Hematopoietic multipotent progenitor cell treated with erythropoietin and hydrocortisone succinate and interleukin-3 and kit ligand, for 17 days (in vitro differentiated cells): ENCODE measurements at regions not wholly inside any gene's neighbourhood (a gene's known extent, or its start where the extent isn't known, plus 50 kb on each side); places are given as distances from the start of the nearest gene placed in this dataset.
"Not testable (repeated sequence)": the region's sequence is repeated elsewhere in the genome, so short reads cannot be mapped to it uniquely, and the experiment has no call there.

ENCODE experiments used
- DNase-seq: peaks from one replicate; pipeline ENCODE4 v3.0.0-alpha.2; 2015; ENCODE audit warnings: low spot score

DNA sequence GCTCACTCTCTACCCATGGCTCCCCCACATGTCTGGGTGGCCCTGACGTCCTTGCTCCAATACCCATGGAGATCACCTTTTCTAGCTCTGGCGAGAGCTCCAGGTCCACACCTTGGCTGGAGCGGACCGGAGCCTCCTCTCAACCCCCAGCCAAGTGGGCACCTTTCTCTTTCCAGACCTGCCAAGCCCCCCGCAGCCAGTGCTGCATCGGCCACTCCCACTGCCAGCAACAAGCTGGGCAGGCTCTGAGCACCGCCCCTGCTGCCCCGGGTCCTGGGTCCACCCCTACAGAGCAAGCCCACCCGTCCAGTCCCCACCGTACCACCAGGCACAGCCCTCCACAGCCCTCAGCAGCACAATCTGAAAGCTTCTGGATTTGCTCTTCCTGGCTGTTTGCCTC is 98.2 kb upstream of the C14orf180 start:
- no peak for DNase-seq

DNA sequence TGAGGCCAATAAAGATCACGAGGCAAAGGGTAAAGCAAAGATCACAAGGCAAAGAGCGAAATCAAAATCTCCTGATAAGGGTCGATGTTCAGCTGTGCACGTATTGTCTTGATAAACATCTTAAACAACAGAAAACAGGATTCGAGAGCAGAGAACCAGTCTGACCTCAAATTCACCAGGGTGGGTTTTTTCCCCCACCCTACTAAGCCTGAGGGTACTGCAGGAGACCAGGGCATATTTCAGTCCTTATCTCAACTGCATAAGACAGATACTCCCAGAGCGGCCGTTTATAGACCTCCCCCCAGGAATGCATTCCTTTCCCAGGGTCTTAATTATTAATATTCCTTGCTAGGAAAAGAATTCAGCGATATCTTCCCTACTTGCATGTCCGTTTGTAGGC is 97.5 kb upstream of the C14orf180 start:
- not testable (repeated sequence) for DNase-seq

GRCh38 chr14:104486222-104486923 is 93.2 kb upstream of the C14orf180 start:
- DNase-seq = no peak

DNA sequence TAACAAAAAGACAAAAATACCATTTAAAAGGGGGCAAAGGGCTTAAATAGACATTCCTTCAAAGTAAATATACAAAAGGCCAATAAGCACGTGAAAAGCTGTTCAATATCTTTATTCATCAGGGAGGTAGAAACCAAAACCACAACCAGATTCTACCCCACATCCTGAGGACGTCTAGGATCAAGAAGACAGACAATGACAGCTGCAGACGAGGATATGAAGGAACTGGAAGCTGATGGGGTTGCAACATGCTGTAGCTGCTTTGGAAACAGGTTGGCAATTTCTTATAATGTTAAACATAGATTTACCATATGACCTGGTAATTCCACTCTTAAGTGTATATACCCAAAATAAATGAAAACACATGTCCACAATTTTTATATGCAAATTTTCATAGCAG is 85.1 kb upstream of the C14orf180 start:
- DNase-seq = no peak

GRCh38 chr14:104496095-104496494 is 83.5 kb upstream of the C14orf180 start:
- no peak for DNase-seq

DNA sequence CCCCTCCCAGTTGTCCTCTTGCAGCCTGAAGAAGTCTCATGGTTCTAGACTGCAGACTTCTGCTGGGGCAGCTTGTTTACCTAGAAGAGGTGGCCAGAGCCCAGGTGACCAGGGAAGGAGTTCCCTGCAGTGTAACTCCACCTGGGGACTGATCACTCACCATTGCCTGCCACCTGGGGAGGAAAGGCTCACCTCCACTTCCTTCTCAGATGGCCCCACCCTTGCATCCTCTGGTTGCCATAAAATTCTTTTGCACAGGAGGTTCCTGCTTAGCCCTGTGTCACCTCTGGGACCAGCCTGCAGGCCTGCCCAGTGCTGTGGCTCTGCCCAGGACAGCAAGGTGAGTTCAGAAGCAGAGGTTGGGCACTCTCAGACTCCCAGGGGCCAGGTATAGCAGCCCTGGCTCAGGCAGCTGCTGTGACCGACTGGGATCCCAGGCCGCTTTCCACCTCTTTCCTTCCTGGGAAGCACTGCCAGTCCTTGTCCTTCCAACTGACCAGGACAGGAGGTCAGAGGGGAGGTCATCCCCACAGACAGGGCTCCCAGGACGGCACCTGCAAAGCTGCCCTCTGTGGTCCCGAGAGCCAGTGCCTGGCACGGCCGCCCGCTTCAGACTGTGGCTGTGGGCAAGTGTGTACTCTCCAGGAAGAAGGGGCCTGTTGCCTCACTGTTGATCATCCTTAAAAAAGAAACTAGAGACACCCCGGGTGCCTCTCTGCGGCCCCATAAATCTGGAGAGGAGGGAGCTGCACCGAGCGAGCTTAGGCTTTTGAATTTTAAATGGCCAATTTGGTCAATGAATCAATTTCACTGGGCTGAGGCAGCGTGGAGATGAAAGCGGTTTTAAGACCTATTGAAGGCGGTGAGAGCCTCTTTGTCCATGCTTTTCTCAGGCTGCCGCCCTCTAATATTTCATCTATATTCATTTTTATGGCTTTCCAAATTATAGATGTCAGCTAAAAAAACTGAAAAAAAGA is 79.5 kb upstream of the C14orf180 start:
- DNase-seq = no peak

GRCh38 chr14:104502060-104502459 is 77.5 kb upstream of the C14orf180 start:
- no peak for DNase-seq

DNA sequence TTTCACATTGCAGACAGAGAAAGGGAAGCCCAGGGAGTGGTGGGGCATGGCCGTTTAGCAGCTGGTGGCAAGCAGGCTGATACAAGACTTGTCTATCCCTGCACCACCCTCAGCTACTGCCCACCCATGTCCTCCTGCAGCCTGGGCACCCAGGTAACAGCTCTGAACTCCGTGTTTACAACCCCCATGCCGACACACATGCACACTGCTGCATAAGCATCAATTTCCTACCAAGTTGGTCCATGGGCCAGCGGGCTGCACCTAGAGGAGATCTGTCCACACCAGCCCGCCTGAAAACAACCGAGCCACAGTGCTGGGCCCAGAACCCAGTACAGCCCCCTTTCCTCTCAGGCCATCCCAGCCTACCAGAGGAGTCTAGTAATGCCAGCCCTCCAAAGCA is 75.9 kb upstream of the C14orf180 start:
- no peak for DNase-seq

- no peak for DNase-seq
Observed at GRCh38 chr14:104504172-104504735, 75.3 kb upstream of the C14orf180 start.

DNA sequence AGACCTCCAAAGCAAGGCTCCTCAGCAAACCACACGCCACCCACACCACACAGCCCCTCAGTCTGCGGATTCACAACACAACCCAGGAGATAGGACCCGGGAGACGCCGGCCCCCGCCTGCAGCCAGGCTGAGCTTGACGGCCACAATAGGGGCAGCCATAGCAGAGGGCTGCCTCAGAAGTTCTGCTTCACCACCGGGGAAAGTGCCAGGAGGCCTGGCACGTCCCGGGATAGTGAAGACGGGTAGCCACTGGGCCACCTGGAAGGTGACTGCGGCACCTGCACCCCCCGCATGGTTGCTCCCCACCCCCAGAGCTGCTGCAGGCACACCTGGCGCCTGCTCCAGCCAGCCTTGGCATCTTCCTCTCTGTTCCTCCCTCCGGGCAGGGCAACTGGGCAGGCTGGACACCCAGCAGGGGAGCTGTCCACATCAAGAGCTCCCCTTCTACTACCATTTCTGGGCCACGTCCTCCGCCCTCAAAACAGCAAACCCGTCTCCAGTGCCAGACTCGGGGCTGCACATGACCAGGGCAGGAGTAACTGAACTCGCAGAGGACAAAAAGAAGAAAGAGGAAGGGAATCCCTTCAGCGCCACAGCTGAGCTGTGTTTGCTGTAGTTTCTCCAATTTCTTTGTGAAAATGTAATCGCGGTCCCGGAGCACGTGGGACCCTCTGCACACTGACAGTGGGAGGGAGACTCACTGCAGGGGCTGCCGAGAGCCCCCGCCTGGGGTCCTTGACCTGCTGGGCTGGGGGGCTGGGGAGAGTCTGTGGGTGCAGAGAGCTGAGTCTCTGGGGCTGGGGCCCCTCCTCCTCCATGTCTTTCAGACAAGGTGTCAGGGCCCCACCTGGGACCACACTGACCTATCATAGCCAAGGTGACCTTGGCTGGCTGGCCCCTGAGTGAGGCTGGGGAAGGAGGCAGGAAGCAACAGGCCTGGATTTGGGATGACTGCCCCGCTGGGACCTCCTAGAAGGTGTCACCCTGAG is 74.2 kb upstream of the C14orf180 start:
- no peak for DNase-seq

GRCh38 chr14:104506461-104507253 is 72.9 kb upstream of the C14orf180 start:
- DNase-seq = no peak

DNA sequence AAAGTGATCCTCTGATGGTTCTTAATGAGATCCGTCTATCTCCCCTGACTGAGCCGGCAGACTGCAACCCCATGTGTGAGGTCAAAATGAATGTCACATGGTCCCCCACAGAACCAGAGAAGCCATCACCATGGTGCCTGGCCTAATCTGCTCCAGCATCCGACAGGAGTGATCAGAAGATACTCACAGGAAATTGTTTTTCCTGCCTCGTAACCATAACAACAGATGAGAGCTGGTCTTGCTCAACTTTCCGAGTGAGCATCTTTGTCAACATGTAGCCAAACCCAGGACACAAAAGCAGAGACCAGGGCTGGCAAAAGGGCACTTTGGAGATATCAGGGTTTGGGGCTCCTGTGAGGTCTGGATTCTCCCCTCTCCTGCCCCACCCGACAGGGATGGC is 72.1 kb upstream of the C14orf180 start:
- DNase-seq = no peak

DNA sequence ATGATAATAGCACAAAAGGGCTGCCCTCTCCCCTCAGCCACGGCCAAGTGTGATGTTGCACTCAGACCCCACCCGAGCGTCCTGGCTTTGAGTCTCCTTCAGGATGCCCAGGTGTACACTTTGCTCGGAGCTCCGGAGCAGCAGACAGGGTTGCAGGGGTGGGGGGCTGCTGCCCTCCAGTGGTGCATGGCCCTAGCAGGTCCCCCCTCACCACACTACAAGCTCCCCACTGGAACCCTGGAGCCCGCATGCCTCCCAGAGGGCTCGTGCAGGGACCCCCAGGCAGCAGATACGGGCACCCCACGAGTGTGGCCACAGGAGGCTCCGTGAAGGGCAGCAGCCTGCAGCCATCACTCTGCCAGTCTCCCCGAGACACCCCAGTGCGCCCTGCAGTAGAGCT is 69.9 kb upstream of the C14orf180 start:
- no peak for DNase-seq

DNA sequence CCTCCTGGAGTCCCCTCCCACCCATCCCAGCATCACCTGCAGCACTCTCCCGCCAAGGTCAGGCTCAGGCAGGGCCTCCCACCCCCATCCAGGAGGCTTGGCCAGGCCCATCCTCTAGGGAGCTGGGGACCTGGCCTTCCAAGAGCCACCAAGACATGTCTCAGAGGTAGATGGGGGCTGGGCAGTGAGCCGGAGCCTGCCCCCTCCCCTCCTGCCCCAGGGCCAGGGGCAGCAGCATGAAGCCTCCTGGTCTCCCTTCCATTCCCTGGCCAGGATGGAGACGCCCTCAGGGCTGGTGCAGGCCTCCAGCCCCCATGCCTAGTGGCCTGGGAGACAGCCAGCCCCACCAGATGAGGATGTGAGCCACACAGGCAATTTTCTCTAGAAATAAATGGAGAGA is 69.3 kb upstream of the C14orf180 start:
- no peak for DNase-seq

GRCh38 chr14:104510794-104511611 is 68.6 kb upstream of the C14orf180 start:
- no peak for DNase-seq

DNA sequence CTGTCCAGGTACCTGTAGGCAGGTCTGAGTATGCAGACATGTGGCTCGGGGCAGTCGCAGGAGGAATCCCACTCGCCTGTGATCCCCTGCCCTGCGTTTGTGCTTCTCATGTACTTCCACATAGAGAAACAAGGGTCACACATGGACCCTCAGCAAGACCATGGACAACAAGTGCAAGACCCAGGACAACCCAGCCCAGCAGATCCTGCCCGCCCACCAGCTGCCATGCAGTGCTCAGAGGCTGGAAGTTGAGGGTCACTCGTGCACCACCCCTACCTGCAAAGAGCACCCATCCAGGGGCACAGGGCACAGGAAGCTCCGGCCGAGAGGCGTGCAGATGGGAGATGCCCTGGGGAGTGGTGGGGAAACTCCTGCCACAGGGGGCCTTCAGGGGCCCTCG is 67.5 kb upstream of the C14orf180 start:
- no peak for DNase-seq

DNA sequence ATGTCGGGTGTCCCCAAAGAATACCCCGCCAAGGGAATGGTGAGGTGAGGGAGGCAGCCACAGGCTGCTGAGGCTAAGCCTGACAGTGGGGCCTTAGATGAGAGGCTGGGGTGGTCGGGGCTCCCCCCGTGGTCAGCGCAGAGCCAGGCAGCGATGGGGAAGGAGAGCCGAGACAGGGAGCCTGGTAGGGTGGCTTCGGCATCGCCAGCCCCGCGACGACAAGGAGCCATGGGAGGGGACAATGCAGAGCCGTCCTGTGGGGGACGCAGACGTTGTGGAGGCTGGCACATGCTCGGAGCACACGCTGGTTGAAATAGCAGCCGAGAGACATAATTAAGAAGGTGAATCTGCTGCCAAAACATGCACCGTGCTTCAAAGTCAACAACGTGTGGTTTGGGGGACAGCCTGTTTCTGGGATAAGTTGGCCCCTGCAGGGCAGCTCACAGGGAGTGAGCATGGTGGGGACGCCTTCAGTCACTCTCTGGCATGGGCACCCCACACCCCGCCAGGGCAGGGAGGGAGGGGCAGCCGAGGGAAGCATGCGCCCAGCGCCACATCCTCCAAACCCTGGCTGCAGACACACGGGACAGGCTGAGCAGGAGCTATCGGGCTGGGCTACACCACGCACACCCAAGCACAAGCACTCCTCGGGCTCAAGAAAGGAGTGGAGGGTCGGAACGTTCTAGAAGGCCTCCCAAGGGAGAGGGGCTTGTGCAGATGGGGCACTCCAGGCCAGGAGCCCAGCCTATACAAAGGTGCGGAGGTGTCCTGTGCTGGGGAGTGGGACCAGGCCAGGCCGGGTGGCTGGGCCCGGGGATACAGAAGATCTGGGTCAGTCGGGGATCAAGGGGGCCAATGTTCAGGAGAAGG is 66.6 kb upstream of the C14orf180 start:
- DNase-seq = no peak

DNA sequence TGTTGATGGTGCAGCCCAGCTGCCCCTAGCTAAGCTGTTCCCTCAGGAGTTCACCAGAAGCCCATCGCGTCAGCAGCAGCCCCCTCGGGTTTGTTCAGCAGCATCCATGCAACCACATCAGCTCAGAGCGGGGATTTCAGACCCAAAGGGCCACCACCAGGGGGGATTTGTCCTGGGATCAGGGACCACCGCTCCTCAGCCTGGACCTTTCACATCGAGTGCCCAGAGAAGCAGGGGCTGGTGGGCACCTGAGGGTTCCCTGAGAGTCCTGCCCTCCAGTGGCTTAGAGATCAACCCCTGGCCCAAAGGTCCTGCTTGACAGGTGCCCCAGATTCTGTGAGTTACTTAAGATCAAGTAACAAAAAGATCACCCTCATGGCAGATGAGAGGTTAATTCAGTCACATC is 65.9 kb upstream of the C14orf180 start:
- DNase-seq = no peak
